IMR-90 (cell line): ENCODE measurements at regions not wholly inside any gene's neighbourhood (a gene's known extent, or its start where the extent isn't known, plus 50 kb on each side); places are given as distances from the start of the nearest gene placed in this dataset.

Source experiments
- ATAC-seq: fragments of 200-7000 bp; cut with Tn5 transposase; 2 replicates; pipeline ENCODE4 v1.9.1; 2020; ENCODE audit warnings: low read depth, mild to moderate bottlenecking, moderate library complexity
- BruUV-seq: library from RNA; stranded (reverse); fragments of 400-500 nt; replicated peaks from 2 replicates; lab custom pipeline; 2021; lab: Mats Ljungman, UMichigan
- CTCF ChIA-PET: fragments of 300-600 bp; formaldehyde crosslinking; extraction: SDS; loops from one replicate; lab custom pipeline; 2021; ENCODE audit warnings: antibody characterized with exemption; lab: Yijun Ruan, JAX
- POLR2A ChIA-PET: fragments of 300-600 bp; sonication (Branson Sonifier 250); formaldehyde crosslinking; loops from one replicate; lab custom pipeline; 2022; ENCODE audit warnings: antibody characterized with exemption; ENCODE audit not compliant: unreplicated experiment; lab: Charles Lee
- DNase-seq: peaks from one replicate; pipeline ENCODE4 v3.0.0; 2013
- H2AFZ ChIP-seq: replicated peaks from 2 replicates; pipeline ENCODE3; 2013; ENCODE audit warnings: low read length, mild to moderate bottlenecking; ENCODE audit not compliant: poor library complexity
- H2AK5ac ChIP-seq: 2 replicates; pipeline ENCODE4 v1.6.1; 2013; ENCODE audit warnings: low read depth, low read length, inconsistent platforms
- H2AK9ac ChIP-seq: replicated peaks from 2 replicates; pipeline ENCODE3; 2013; ENCODE audit warnings: mild to moderate bottlenecking, low read depth, low read length, moderate library complexity; ENCODE audit not compliant: poor library complexity
- H2BK120ac ChIP-seq: 2 replicates; pipeline ENCODE4 v1.6.1; 2013; ENCODE audit warnings: low read depth, low read length, inconsistent platforms
- H2BK15ac ChIP-seq: 3 replicates; pipeline ENCODE4 v1.6.1; 2013; ENCODE audit warnings: low read depth, low read length, inconsistent platforms
- H2BK20ac ChIP-seq: 2 replicates; pipeline ENCODE4 v1.6.1; 2013; ENCODE audit warnings: low read depth, mild to moderate bottlenecking, inconsistent platforms, low read length, moderate library complexity
- H2BK5ac ChIP-seq: 2 replicates; pipeline ENCODE4 v1.6.1; 2013; ENCODE audit warnings: mild to moderate bottlenecking, low read depth, low read length, inconsistent platforms; ENCODE audit not compliant: poor library complexity, severe bottlenecking
- H3K14ac ChIP-seq: replicated peaks from 2 replicates; pipeline ENCODE4 v1.6.1; 2013; ENCODE audit warnings: low read depth, low read length, inconsistent platforms
- H3K18ac ChIP-seq: 2 replicates; pipeline ENCODE4 v1.6.1; 2013; ENCODE audit warnings: low read depth, low read length, control low read depth
- H3K23ac ChIP-seq: 2 replicates; pipeline ENCODE4 v1.6.1; 2013; ENCODE audit warnings: low read depth, low read length, inconsistent platforms
- H3K27ac ChIP-seq: 2 replicates; pipeline ENCODE4 v1.5.1; 2013; ENCODE audit warnings: mild to moderate bottlenecking, control low read depth, low read length; ENCODE audit not compliant: insufficient read depth
- H3K27me3 ChIP-seq: 2 replicates; pipeline ENCODE4 v1.6.1; 2013; ENCODE audit warnings: low read length; ENCODE audit not compliant: control insufficient read depth, insufficient read depth
- H3K36me3 ChIP-seq: 2 replicates; pipeline ENCODE4 v1.6.1; 2013; ENCODE audit warnings: low read length, mixed read lengths; ENCODE audit not compliant: control insufficient read depth, insufficient read depth
- H3K4ac ChIP-seq: 2 replicates; pipeline ENCODE4 v1.6.1; 2013; ENCODE audit warnings: low read depth, low read length, inconsistent platforms
- H3K4me1 ChIP-seq: 2 replicates; pipeline ENCODE4 v1.6.1; 2013; ENCODE audit warnings: low read length, mixed read lengths; ENCODE audit not compliant: control insufficient read depth, insufficient read depth
- H3K4me2 ChIP-seq: 2 replicates; pipeline ENCODE4 v1.6.1; 2013; ENCODE audit warnings: low read depth, mild to moderate bottlenecking, control low read depth, low read length, moderate library complexity
- H3K4me3 ChIP-seq: 2 replicates; pipeline ENCODE4 v1.5.1; 2013; ENCODE audit warnings: low read depth, mild to moderate bottlenecking, control low read depth, low read length, moderate library complexity; ENCODE audit not compliant: insufficient read depth
- H3K56ac ChIP-seq: 2 replicates; pipeline ENCODE4 v1.6.1; 2013; ENCODE audit warnings: low read length, inconsistent platforms; ENCODE audit not compliant: insufficient read depth; ENCODE audit errors: extremely low read depth
- H3K79me1 ChIP-seq, 2 experiments: 2 replicates each; pipeline ENCODE4 v1.6.1; 2013; ENCODE audit warnings: low read length in 2 of 2, inconsistent platforms in 1 of 2, low read depth in 1 of 2
- H3K9ac ChIP-seq: 2 replicates; pipeline ENCODE4 v1.6.1; 2013; ENCODE audit warnings: low read depth, low read length, control low read depth
- H3K9me1 ChIP-seq: 2 replicates; pipeline ENCODE4 v1.6.1; 2013; ENCODE audit warnings: low read length, inconsistent platforms; ENCODE audit not compliant: insufficient read depth
- H3K9me3 ChIP-seq: 2 replicates; pipeline ENCODE4 v1.6.1; 2013; ENCODE audit warnings: low read length; ENCODE audit not compliant: control insufficient read depth, insufficient read depth
- H4K20me1 ChIP-seq: 2 replicates; pipeline ENCODE4 v1.6.1; 2013; ENCODE audit warnings: low read length, inconsistent platforms; ENCODE audit not compliant: insufficient read depth
- H4K5ac ChIP-seq: 2 replicates; pipeline ENCODE4 v1.6.1; 2013; ENCODE audit warnings: mild to moderate bottlenecking, low read depth, low read length, control low read depth
- H4K8ac ChIP-seq, 2 experiments: 2 replicates each; pipeline ENCODE4 v1.6.1; 2013; ENCODE audit warnings: low read depth in 2 of 2, low read length in 2 of 2, control low read depth in 1 of 2, inconsistent platforms in 1 of 2
- H4K91ac ChIP-seq: 2 replicates; pipeline ENCODE4 v1.6.1; 2013; ENCODE audit warnings: low read depth, low read length, inconsistent platforms; ENCODE audit not compliant: insufficient read depth
- CEBPB ChIP-seq: IDR thresholded peaks from 2 replicates; pipeline ENCODE4 v1.6.1; 2012; ENCODE audit warnings: low read depth, low read length, improper control_type of control experiment
- POLR2A ChIP-seq: IDR thresholded peaks from 2 replicates; pipeline ENCODE4 v1.6.1; 2012; ENCODE audit warnings: mild to moderate bottlenecking, low read depth, low read length
- WGBS, 2 experiments: methylation state at CpG; one replicate each; pipeline versions ENCODE4 v1.1.5 to v1.1.7; 2013; ENCODE audit warnings: missing lambda C conversion rate in 2 of 2; ENCODE audit not compliant: insufficient read length in 1 of 2; ENCODE audit errors: extremely low coverage in 2 of 2; 5-methylcytosine and 5-hydroxymethylcytosine counted together
- dilution Hi-C: fragments of 300-500 bp; cut with HindIII; formaldehyde crosslinking; loops from one replicate; pipeline ENCODE4 v1.14.3; 2018; ENCODE audit warnings: low sequenced_read_pairs; ENCODE audit not compliant: unreplicated experiment
- in situ Hi-C: fragments of 300-500 bp; cut with MboI; formaldehyde crosslinking; loops from 3 replicates; pipeline ENCODE4 v1.14.3; 2019; ENCODE audit warnings: low sequenced_read_pairs, inconsistent platforms, mixed read lengths
- intact Hi-C: fragments of 100-400 bp; cut with micrococcal nuclease; formaldehyde crosslinking; loops from 2 replicates; pipeline ENCODE4 v1.10.0; 2022

DNA sequence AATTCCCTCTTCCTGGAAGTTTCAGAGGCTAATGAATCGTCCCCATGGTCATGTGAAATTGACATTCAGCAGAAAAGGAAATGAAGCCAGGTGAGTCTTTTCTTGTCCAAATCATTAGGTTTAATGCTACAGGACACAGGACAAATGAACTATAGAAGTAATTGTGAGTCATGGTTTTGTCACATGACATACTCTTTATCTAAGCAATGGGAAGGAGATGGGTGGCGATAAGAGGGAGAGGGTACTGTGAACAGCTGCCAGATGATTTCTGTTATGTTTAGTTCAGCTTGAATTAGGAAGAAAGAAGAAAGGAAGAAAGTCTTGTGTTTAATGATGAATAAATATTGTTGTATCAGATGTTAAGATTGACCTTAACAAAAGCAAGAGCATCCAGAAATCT lies 515.4 kb upstream of the ZNF717 start:
- Histone ChIP-seq H2BK120ac (no peak overlapping the region), H4K20me1 (no peaks in the 10 kb centered on the region), H3K27me3 (no peaks in the 10 kb centered on the region), H3K79me1 (no peaks in the 10 kb centered on the region), H2AK5ac (no peak overlapping the region), H3K27ac (no peak overlapping the region), H2BK5ac (no peak overlapping the region), H3K9me3 (no peaks in the 10 kb centered on the region), H2BK20ac (no peak overlapping the region), H3K23ac (no peak overlapping the region), H3K18ac (no peak overlapping the region), H2BK15ac (no peak overlapping the region), H3K4me2 (no peak overlapping the region), H2AFZ (no peak overlapping the region), H4K8ac (no peak overlapping the region), H2AK9ac (no peak overlapping the region), H4K91ac (no peak overlapping the region), H3K4ac (peak overlapping the region; percentile 39; the same call in 1 of the 2 replicates), H4K5ac (no peak overlapping the region), H3K9ac (no peak overlapping the region), H3K14ac (no peak overlapping the region), H3K4me1 (no peaks in the 10 kb centered on the region), H3K36me3 (no peaks in the 10 kb centered on the region), H3K9me1 (no peaks in the 10 kb centered on the region), H3K56ac (no peak overlapping the region), H3K4me3 (no peak overlapping the region)
- ATAC-seq (no peak), DNase-seq (no peak)
- 100% methylated on average over 1 of the region's 2 CpGs; no CpG with 5 or more reads in 1 of the 2 experiments for WGBS, 2 experiments
- dilution Hi-C loops (no loop called here), in situ Hi-C loops (no loop called here), intact Hi-C loops (no loop called here)
- CTCF ChIA-PET, result no interaction called here
- POLR2A ChIA-PET, result no interaction called here
- TF ChIP-seq POLR2A, result no peak
- TF ChIP-seq CEBPB, result no peak
- BruUV-seq, result no TSS peak
